Activated CD4-positive, alpha-beta memory T cell treated with anti-CD3 and anti-CD28 coated beads for 36 hours (primary cell): ENCODE measurements at regions not wholly inside any gene's neighbourhood (a gene's known extent, or its start where the extent isn't known, plus 50 kb on each side); places are given as distances from the start of the nearest gene placed in this dataset.
"Not testable (repeated sequence)": the region's sequence is repeated elsewhere in the genome, so short reads cannot be mapped to it uniquely, and the experiment has no call there.

Experiments used
- CTCF ChIA-PET: fragments of 350-600 bp; sonication (Branson Sonifier 250); formaldehyde crosslinking; loops from one replicate; lab custom pipeline; 2021; ENCODE audit warnings: antibody characterized with exemption, inconsistent platforms; lab: Charles Lee
- POLR2A ChIA-PET: fragments of 350-600 bp; sonication (Branson Sonifier 250); formaldehyde crosslinking; loops from one replicate; lab custom pipeline; 2021; ENCODE audit warnings: antibody characterized with exemption; lab: Charles Lee
- DNase-seq: peaks from one replicate; pipeline ENCODE4 v3.0.0-alpha.2; 2020
- H3K27ac Mint-ChIP-seq: one replicate; pipeline ENCODE4 v1.8.0; 2021; ENCODE audit warnings: mixed read lengths
- H3K27me3 Mint-ChIP-seq: one replicate; pipeline ENCODE4 v1.8.0; 2021; ENCODE audit warnings: mixed read lengths
- H3K36me3 Mint-ChIP-seq: one replicate; pipeline ENCODE4 v1.8.0; 2021; ENCODE audit warnings: mixed read lengths
- H3K4me1 Mint-ChIP-seq: one replicate; pipeline ENCODE4 v1.8.0; 2021; ENCODE audit warnings: low read depth, mixed read lengths
- H3K4me3 Mint-ChIP-seq: one replicate; pipeline ENCODE4 v1.8.0; 2021; ENCODE audit warnings: mild to moderate bottlenecking, mixed read lengths
- H3K9me3 Mint-ChIP-seq: one replicate; pipeline ENCODE4 v1.8.0; 2021; ENCODE audit warnings: mixed read lengths
- intact Hi-C: fragments of 100-400 bp; cut with micrococcal nuclease; formaldehyde crosslinking; loops from one replicate; pipeline ENCODE4 v1.15.1; 2023

DNA sequence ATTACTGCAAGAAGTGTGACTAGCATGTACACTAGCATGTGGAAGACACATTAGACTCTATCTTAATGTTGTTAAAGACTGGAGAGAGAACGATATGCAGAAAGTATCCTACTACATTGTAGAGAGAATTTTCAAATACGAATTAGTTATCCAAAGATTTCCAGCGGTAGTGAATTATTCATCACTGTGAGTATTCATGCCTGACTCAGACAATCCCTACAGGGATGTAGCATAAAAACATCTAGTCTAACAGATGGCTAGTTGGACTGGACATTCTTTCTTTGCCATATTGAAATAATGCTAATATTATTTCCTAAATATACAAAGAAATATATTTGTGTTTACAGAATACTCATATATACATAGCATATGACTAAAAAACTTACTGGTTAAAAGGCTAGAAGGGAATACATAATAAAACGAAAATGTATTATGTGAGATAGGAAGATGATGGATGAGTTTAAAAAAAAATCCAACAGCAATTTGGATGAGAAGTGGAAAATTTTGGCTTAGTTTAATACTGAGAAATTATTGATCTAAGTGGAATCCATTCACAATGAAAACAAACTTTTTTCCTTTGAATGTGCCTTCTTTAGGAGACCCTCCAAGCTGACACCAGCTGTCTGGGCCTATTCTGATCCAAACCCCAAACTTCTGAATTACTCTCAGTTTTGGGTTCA, 580.7 kb downstream of the RFPL4B start:
- POLR2A ChIA-PET: no interaction called here
- Mint-ChIP-seq H3K4me1 (no peaks in the 10 kb centered on the region), H3K36me3 (no peaks in the 10 kb centered on the region), H3K27ac (no peak overlapping the region), H3K9me3 (peaks cover 6% of the 10 kb centered on the region), H3K27me3 (no peaks in the 10 kb centered on the region), H3K4me3 (no peak overlapping the region)
- intact Hi-C loops: no loop called here
- CTCF ChIA-PET: no interaction called here
- no peak for DNase-seq

DNA sequence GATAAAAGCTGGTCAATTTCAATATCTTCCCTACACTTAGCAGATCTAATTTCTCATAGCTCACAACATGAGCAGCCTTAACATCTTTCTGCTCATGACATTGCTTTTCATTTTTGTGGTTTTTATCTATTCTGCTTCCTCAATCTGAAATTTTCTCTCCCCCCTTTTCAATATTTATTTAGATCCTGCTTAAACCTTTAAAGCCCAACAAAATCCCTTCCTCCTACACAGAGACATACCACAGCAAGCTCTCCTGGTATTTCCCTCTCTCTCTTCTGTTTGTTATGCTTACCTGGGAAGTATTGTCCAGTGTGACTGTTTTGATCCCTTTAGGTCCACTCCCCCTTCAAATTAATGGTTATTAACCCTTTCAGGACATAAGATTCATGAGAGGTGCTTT, 582.5 kb downstream of the RFPL4B start:
- Mint-ChIP-seq H3K4me3 (no peak overlapping the region), H3K27ac (no peak overlapping the region), H3K4me1 (no peaks in the 10 kb centered on the region), H3K9me3 (peaks cover 4% of the 10 kb centered on the region), H3K27me3 (no peaks in the 10 kb centered on the region), H3K36me3 (no peaks in the 10 kb centered on the region)
- ChIA-PET POLR2A (no interaction called here), CTCF (no interaction called here)
- DNase-seq: no peak
- intact Hi-C loops: no loop called here

DNA sequence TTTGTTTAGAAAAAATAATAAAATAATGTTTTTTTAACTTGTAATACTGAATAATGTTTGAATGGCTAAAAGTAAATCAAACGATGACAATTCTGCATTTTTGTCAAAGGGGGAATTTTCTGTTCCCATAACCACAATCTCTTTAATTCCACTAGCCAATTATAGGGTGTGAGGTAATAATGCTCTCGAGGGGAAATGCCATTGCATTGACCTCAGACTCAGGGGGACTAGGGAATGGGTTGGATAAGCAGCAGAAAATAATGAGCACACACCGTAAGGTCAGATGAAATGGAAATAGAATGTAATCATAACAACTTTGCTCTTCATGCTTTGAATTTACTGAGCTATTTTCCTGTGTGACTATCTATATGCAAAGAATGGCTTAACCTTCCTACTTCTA, 584.7 kb downstream of the RFPL4B start:
- ChIA-PET CTCF (no interaction called here), POLR2A (no interaction called here)
- Mint-ChIP-seq H3K36me3 (no peaks in the 10 kb centered on the region), H3K4me3 (no peak overlapping the region), H3K4me1 (no peaks in the 10 kb centered on the region), H3K27ac (no peak overlapping the region), H3K9me3 (peaks cover 4% of the 10 kb centered on the region), H3K27me3 (no peaks in the 10 kb centered on the region)
- no peak for DNase-seq
- intact Hi-C loops: no loop called here

DNA sequence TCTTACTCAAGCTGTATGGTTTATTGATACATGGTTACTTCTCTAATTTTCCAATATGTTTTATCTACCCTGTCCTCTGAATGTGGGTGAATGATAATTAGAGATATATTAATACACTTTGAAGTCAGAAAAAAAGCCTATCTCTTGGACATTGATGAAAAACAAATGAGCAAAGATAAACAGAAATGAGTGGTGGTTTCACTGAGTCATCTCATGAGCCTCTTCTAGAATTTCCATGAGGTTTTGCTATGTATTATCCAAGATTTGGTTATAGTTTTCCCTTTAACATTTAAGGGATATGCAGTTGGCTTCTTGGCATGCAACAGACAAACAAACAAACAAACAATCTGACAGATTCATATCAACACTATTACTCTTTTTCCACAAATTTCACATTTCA, 586.8 kb downstream of the RFPL4B start:
- Mint-ChIP-seq H3K36me3 (no peaks in the 10 kb centered on the region), H3K27ac (no peak overlapping the region), H3K9me3 (peaks cover 4% of the 10 kb centered on the region), H3K27me3 (no peaks in the 10 kb centered on the region), H3K4me3 (no peak overlapping the region), H3K4me1 (no peaks in the 10 kb centered on the region)
- ChIA-PET POLR2A (no interaction called here), CTCF (no interaction called here)
- intact Hi-C loops: no loop called here
- DNase-seq: no peak

DNA sequence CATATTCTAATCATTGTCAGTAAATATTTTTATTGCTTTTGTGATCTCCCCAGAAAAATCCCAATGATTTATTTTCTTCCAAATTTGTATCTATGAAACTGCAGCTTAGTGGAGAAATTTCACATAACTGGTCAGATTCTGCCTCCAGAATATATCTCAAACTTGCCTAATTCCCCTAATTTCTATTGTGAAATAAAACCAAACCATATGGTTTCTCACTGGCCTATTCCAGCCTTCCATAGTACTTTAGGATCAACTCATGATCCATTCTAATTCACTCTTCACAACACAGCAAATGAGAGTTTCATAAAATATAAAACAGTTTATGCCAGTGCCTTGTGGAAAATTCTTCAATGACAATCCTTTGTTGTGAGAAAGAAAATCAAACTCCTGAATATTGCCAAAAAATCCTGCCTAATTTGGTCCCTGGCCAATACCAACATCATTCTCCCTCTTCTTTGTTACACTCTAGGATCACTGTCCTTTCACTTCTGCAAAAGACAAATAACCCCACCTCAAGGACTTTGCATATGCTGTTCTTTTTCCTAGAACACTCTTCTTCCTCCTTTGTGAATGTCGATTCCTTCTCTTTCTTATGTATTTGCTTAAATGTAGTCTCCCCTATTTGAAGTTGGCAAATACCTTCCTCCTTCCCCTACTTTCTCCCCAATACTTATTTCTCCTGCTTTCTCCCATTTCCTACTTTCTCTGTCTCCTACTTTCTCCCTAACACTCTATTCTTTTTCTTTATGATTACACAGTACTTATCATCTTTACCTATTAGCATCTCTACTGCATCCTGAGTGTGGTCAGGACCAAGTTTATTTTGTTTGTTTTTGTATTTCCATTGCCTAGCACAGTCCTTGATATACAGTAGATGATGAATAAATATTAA, 587.5 kb downstream of the RFPL4B start:
- no peaks in the 10 kb centered on the region for H3K27me3 Mint-ChIP-seq
- ChIA-PET POLR2A (no interaction called here), CTCF (no interaction called here)
- H3K9me3 Mint-ChIP-seq: peaks cover 4% of the 10 kb centered on the region
- no peak overlapping the region for H3K27ac Mint-ChIP-seq
- H3K36me3 Mint-ChIP-seq: no peaks in the 10 kb centered on the region
- intact Hi-C loops: no loop called here
- no peak overlapping the region for H3K4me3 Mint-ChIP-seq
- H3K4me1 Mint-ChIP-seq: no peaks in the 10 kb centered on the region
- DNase-seq: no peak

DNA sequence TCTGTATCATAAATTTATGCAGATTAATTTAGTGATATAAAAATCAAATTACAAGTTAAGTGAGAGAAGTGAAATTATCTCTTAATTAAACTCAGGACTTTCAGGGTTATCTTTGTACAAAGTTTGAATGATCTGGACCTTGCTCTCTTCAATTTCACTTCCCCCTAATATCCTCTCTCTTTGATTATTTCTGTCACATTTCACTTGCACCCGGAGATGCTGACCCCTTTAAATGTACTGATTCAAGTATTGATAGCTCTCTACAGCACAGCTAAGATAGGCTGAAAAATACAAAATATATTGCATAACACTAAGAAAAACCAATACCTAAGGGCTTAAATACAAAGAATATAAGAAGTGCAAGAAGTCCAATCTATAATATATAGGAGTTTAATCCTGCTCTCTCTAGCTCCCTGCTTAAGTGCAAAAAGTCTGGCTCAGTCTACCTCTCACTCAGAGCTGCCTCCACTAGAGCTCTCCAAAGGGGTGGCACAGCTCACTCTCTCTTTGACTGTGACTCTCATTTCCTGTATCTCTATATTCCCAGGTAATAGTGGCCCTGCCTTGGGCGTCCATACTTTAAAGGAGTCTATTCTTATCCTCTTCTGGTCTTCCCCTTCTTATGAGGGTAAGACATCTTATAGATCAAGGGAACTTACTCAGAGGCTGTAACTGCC, 588.4 kb downstream of the RFPL4B start:
- CTCF ChIA-PET: no interaction called here
- intact Hi-C loops: no loop called here
- Mint-ChIP-seq H3K4me1 (no peaks in the 10 kb centered on the region), H3K36me3 (no peaks in the 10 kb centered on the region), H3K27me3 (no peaks in the 10 kb centered on the region), H3K9me3 (peaks cover 4% of the 10 kb centered on the region), H3K27ac (no peak overlapping the region), H3K4me3 (no peak overlapping the region)
- no peak for DNase-seq
- POLR2A ChIA-PET: no interaction called here

DNA sequence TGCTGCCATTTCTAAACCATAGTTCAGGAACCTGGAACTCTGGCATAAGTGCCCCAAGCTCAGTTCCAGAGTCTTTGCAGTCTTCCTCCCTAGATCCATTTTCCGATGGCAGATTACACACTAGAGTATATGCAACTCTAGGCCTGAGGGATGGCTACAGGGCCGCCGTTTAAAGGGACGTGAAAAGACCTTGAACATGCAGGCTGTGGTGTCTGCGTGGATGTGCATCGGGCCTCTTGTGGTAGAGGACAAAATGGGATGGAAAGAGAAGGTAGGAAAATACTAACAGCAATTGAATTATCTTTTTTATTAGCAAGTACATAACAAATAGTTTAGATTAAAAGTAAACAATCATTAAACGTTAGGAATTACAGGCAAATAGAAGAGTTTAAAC, 588.9 kb downstream of the RFPL4B start:
- intact Hi-C loops: no loop called here
- no peaks in the 10 kb centered on the region for H3K27me3 Mint-ChIP-seq
- H3K9me3 Mint-ChIP-seq: peaks cover 4% of the 10 kb centered on the region
- CTCF ChIA-PET: no interaction called here
- H3K36me3 Mint-ChIP-seq: no peaks in the 10 kb centered on the region
- POLR2A ChIA-PET: no interaction called here
- no peaks in the 10 kb centered on the region for H3K4me1 Mint-ChIP-seq
- no peak for DNase-seq
- no peak overlapping the region for H3K4me3 Mint-ChIP-seq
- no peak overlapping the region for H3K27ac Mint-ChIP-seq

DNA sequence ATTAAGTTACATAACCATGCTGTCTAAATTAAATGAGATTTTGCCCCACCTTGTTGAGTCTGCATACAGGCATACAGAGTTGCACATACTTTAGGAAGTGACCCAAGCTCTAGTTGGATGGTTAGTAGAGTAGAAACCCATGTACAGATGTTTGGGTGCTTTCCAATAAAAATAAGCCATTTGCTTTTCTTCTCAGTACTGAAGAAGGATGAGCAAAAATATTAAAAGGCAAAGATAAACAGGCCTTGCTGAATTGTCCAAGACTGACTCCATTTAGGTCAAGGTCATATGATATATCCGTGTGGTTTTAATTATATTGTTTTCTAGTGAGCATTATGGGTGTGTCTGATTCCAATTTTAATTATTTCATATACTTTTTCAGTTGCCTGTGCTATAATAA, 589.4 kb downstream of the RFPL4B start:
- no peak overlapping the region for H3K4me3 Mint-ChIP-seq
- ChIA-PET CTCF (no interaction called here), POLR2A (no interaction called here)

DNA sequence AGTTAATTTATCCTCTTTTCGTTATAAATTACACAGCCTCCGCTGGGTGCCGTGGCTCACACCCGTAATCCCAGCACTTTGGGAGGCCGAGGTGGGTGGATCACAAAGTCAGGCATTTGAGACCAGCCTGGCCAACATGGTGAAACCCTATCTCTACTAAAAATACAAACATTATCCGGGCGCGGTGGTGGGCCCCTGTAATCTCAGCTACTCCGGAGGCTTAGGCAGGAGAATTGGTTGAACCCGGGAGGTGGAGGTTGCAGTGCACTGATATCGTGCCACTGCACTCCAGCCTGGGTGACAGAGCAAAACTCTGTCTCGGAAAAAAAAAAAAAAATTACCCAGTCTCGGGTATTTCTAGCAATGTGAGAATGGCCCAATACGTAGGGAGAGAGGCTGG, 590.6 kb downstream of the RFPL4B start:
- H3K36me3 Mint-ChIP-seq, H3K4me1 Mint-ChIP-seq, H3K27ac Mint-ChIP-seq, DNase-seq, CTCF ChIA-PET, H3K9me3 Mint-ChIP-seq, H3K27me3 Mint-ChIP-seq, POLR2A ChIA-PET, H3K4me3 Mint-ChIP-seq, intact Hi-C loops: not testable (repeated sequence)

More for the DNA sequence above, 589.4 kb downstream of the RFPL4B start:
- no peak for DNase-seq
- intact Hi-C loops: no loop called here
- no peak overlapping the region for H3K27ac Mint-ChIP-seq
- peaks cover 4% of the 10 kb centered on the region for H3K9me3 Mint-ChIP-seq
- no peaks in the 10 kb centered on the region for H3K36me3 Mint-ChIP-seq
- no peaks in the 10 kb centered on the region for H3K4me1 Mint-ChIP-seq
- no peaks in the 10 kb centered on the region for H3K27me3 Mint-ChIP-seq

DNA sequence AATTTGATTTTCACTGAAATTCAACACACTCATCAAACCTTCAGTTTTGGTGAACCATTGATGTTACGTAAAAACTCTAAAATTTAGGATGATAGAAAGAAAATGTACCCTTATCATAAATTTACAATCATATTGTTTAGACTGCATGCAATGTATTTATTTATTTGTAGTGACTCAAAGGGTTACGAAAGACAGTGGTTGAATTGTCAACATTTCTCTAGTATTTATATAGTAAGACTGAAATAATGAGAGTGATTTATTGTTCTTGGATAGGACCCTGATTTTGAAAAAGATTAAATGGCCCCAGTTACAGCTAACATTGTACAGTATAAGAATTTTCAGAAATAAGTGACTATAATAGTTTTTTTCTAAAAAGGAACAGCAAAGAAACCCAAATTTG, 591.5 kb downstream of the RFPL4B start:
- Mint-ChIP-seq H3K4me3 (no peak overlapping the region), H3K27me3 (no peaks in the 10 kb centered on the region), H3K27ac (no peak overlapping the region), H3K36me3 (no peaks in the 10 kb centered on the region), H3K9me3 (no peaks in the 10 kb centered on the region), H3K4me1 (no peaks in the 10 kb centered on the region)
- DNase-seq: no peak
- intact Hi-C loops: no loop called here
- ChIA-PET POLR2A (no interaction called here), CTCF (no interaction called here)

DNA sequence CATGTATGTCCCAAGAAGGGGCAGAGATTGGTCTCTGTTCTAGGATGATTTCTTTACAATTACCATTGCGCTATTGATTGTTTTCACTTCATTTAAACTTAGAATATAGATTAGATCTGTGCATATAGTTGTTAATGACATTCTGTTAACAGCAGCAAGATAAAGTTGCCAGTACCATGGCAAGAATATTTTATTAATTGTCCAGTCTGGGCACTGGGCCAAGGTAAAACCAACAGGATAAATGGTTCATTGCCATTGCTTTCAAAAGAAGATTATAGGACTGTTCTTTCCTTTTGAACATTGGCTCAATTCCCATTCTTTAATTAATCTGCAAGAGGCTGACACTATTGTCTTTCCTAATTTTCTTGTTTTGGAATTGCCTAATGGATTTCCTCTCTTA, 592.4 kb downstream of the RFPL4B start:
- intact Hi-C loops: no loop called here
- Mint-ChIP-seq H3K27me3 (no peaks in the 10 kb centered on the region), H3K4me1 (no peaks in the 10 kb centered on the region), H3K36me3 (no peaks in the 10 kb centered on the region), H3K9me3 (no peaks in the 10 kb centered on the region), H3K4me3 (no peak overlapping the region), H3K27ac (no peak overlapping the region)
- DNase-seq: no peak
- ChIA-PET POLR2A (no interaction called here), CTCF (no interaction called here)

DNA sequence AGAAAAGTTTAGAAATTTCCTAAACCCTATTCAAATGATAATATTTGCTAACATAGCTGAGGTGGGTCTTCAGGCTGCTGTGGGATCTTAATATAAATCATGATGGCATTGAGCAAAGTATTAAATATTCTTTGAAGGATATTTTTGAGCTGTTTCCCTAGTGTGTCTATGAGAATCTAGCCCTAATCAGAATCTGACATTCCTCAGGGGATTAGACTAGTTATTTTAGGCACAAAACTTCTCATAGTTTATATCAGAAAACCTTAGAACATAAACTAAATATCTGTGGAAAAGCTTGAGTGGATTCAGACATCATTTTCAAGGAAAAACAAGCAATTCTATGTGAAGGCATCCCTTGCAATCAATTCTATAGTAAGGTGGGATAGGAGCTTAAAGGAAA, 594.5 kb downstream of the RFPL4B start:
- H3K27ac Mint-ChIP-seq: no peak overlapping the region

More for the DNA sequence above, 594.5 kb downstream of the RFPL4B start:
- DNase-seq: no peak
- intact Hi-C loops: no loop called here
- no peaks in the 10 kb centered on the region for H3K4me1 Mint-ChIP-seq
- H3K4me3 Mint-ChIP-seq: no peak overlapping the region
- POLR2A ChIA-PET: no interaction called here
- no peaks in the 10 kb centered on the region for H3K9me3 Mint-ChIP-seq
- H3K27me3 Mint-ChIP-seq: no peaks in the 10 kb centered on the region
- H3K36me3 Mint-ChIP-seq: no peaks in the 10 kb centered on the region
- CTCF ChIA-PET: interaction anchor here (0.8 kb wide), 1 partner anchor 40 kb away, joined by 3 read pairs; no protein-coding TSS in a partner anchor
